ENCODE measurements at regions not wholly inside any gene's neighbourhood (a gene's known extent, or its start where the extent isn't known, plus 50 kb on each side); places are given as distances from the start of the nearest gene placed in this dataset.

GRCh38 chr5:71825992-71826391 is 106.9 kb downstream of the CARTPT start:
- DNase-seq, result no peak
- Mint-ChIP-seq H3K27ac (no peak overlapping the region), H3K9me3 (peaks cover 49% of the 10 kb centered on the region), H3K4me3 (no peak overlapping the region), H3K4me1 (ENCODE audit: low read depth) (peaks cover 32% of the 10 kb centered on the region), H3K27me3 (ENCODE audit: insufficient read depth) (peaks cover 4% of the 10 kb centered on the region; the same call in 1 of the 2 replicates), H3K36me3 (ENCODE audit: low read depth) (peaks cover 37% of the 10 kb centered on the region)
- TF ChIP-seq, protein P1, sequence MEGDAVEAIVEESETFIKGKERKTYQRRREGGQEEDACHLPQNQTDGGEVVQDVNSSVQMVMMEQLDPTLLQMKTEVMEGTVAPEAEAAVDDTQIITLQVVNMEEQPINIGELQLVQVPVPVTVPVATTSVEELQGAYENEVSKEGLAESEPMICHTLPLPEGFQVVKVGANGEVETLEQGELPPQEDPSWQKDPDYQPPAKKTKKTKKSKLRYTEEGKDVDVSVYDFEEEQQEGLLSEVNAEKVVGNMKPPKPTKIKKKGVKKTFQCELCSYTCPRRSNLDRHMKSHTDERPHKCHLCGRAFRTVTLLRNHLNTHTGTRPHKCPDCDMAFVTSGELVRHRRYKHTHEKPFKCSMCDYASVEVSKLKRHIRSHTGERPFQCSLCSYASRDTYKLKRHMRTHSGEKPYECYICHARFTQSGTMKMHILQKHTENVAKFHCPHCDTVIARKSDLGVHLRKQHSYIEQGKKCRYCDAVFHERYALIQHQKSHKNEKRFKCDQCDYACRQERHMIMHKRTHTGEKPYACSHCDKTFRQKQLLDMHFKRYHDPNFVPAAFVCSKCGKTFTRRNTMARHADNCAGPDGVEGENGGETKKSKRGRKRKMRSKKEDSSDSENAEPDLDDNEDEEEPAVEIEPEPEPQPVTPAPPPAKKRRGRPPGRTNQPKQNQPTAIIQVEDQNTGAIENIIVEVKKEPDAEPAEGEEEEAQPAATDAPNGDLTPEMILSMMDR (IDR thresholded peaks at IDR 0.05), result no peak

- Mint-ChIP-seq H3K36me3 (ENCODE audit: low read depth) (peaks cover 37% of the 10 kb centered on the region), H3K4me1 (ENCODE audit: low read depth) (peaks cover 45% of the 10 kb centered on the region), H3K9me3 (peaks cover 49% of the 10 kb centered on the region), H3K4me3 (peak overlapping the region; percentile 36; the same call in 1 of the 2 replicates), H3K27me3 (ENCODE audit: insufficient read depth) (peaks cover 4% of the 10 kb centered on the region; the same call in 1 of the 2 replicates), H3K27ac (peak overlapping the region; percentile 82)
- DNase-seq, result peak; percentile 44
- TF ChIP-seq, protein P1 (IDR thresholded peaks at IDR 0.05), result no peak
Observed at GRCh38 chr5:71828291-71829040, 109.4 kb downstream of the CARTPT start.

DNA sequence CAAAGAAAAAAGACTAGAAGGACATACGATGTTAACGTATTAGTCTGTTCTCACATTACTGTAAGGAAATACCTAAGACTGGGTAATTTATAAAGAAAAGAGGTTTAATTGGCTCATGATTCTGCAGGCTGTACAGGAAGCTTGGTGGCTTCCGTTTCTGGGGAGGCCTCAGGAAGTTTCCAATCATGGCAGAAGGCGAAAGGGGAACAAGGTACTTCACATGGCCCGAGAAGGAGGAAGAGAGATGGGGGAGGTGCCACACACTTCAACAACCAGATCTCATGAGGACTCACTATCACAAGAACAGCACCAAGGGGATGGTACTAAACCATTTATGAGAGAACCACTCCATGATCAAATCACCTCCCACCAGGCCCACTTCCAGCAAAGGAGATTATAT is 110.1 kb downstream of the CARTPT start:
- TF ChIP-seq, protein P1 (IDR thresholded peaks at IDR 0.05), result no peak
- H3K36me3 Mint-ChIP-seq (ENCODE audit: low read depth), result peaks cover 33% of the 10 kb centered on the region
- H3K27ac Mint-ChIP-seq, result peak overlapping the region; percentile 95
- peaks cover 42% of the 10 kb centered on the region for H3K9me3 Mint-ChIP-seq
- DNase-seq, result no peak
- H3K4me3 Mint-ChIP-seq, result no peak overlapping the region
- H3K4me1 Mint-ChIP-seq (ENCODE audit: low read depth), result peaks cover 46% of the 10 kb centered on the region
- peaks cover 4% of the 10 kb centered on the region; the same call in 1 of the 2 replicates for H3K27me3 Mint-ChIP-seq (ENCODE audit: insufficient read depth)

DNA sequence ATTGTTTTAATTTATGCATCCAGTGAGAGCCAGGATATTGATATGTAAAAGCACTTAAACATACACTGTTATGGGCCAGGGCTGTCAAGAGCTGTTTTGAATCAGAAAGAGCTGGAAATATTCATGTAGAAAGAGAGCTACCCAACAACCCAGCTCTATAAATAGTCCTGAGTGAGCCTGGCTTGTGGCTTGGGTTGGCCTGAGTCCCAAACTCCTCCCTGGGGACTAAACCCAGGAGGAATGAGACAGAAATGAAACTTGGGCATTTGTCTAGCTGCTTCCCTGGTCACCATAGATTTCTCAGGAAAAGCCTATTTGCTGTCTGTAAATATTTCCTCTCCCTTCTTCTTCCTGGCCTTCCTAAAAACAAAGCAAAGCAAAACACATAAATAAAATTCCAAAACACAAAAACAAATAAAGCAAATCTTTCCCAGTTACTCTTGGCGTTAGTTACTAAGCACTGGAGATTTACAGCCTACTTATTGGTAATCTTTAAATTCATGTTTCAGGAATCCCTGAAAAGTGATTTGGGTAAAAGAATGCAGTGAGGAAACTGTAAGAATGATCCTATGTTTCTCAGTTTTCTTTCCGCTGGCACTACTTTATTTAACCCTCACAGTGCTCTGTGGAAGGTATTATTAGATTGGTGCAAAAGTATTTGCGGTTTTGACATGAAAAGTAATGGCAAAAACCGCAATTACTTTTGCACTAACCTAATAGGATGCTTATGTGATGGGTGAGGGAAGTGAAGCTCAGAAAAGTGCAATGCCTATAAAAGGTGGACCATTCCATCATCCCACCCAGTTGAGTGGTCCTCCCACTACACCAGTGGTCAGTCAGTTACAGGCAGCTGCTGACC is 111.8 kb downstream of the CARTPT start:
- H3K27ac Mint-ChIP-seq, result peak overlapping the region; percentile 95

More for the DNA sequence above, 111.8 kb downstream of the CARTPT start:
- Mint-ChIP-seq H3K27me3 (ENCODE audit: insufficient read depth) (no peaks in the 10 kb centered on the region), H3K36me3 (ENCODE audit: low read depth) (peaks cover 26% of the 10 kb centered on the region), H3K4me1 (ENCODE audit: low read depth) (peaks cover 46% of the 10 kb centered on the region), H3K9me3 (peaks cover 27% of the 10 kb centered on the region), H3K4me3 (peak overlapping the region; percentile 86)
- peak; percentile 85 for DNase-seq
- TF ChIP-seq, protein P1 (IDR thresholded peaks at IDR 0.05), result no peak
